GM21619 (cell line): ENCODE measurements at regions not wholly inside any gene's neighbourhood (a gene's known extent, or its start where the extent isn't known, plus 50 kb on each side); places are given as distances from the start of the nearest gene placed in this dataset.

Experiments used
- ATAC-seq: cut with Tn5 transposase; IDR thresholded peaks from one replicate; pipeline ENCODE4 v1.9.1; 2021; ENCODE audit not compliant: unreplicated experiment

DNA sequence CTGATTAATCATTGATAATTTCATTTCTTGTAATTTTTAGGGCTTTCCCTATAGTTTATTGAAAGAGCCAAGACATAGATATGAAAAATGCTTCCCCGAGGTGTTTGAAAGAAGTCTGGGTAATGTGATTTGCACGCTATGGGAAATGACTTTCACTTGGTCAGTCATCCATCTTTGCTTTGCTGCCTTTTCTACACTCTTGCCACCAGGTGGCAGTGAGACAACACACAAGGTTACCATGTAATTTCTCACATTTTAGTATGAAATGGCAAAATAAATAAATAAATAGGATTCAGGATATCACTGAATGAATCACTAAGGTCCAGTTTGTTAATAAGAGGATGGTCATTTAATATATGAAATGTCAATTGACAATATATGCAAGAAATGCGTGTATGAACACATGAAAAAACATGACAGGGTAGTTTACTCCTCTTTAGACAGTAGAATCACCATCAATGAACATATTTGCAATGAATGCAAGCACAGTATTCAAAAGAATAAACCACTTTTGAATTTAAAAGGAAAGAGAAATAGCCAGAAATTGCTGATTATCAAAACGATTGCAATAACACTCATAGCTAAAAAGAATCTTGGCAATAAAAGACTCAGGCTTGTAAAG, 52.2 kb upstream of the KCNH7 start:
- peak; percentile 95 for ATAC-seq

DNA sequence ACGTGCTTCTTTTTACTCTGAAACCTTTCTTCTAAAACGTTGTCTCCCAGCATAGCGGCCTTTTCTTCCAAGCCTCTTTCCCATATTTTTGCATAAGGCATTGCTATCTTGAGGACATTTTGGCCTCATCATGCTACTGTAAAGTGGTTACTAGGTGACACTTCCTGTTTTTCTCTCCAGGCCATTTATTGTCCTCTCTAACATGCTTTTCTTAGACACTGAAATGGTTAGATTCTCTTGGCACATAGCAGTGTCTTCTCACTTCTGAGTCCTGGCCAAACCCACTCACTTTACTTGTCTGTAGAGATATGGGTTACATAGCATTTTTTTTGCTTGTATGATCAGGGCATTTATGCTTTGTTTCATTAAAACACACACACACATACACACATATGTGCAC, 50.1 kb upstream of the KCNH7 start:
- no peak for ATAC-seq
